Testis (tissue), 2 donors: ENCODE measurements at regions not wholly inside any gene's neighbourhood (a gene's known extent, or its start where the extent isn't known, plus 50 kb on each side); places are given as distances from the start of the nearest gene placed in this dataset.

Experiments
- DNase-seq: peaks from one replicate; pipeline ENCODE4 v3.0.0-alpha.2; 2019
- H3K27ac ChIP-seq, 2 donors: fragments of 200-600 bp; sonication (generic); one replicate each; pipeline ENCODE4 v1.5.1; 2019
- H3K27me3 ChIP-seq: fragments of 200-600 bp; sonication (generic); one replicate; pipeline ENCODE4 v1.5.1; 2019
- H3K36me3 ChIP-seq: fragments of 200-600 bp; sonication (generic); one replicate; pipeline ENCODE4 v1.5.1; 2017; ENCODE audit warnings: low read depth; ENCODE audit errors: missing control alignments
- H3K4me1 ChIP-seq: fragments of 200-600 bp; sonication (generic); one replicate; pipeline ENCODE4 v1.5.1; 2019
- H3K4me3 ChIP-seq, 2 donors: fragments of 200-600 bp; sonication (generic); one replicate each; pipeline ENCODE4 v1.5.1; 2017 to 2019
- H3K9me3 ChIP-seq: fragments of 200-600 bp; sonication (generic); one replicate; pipeline ENCODE4 v1.5.1; 2017
- POLR2A ChIP-seq: fragments of 450-650 bp; IDR thresholded peaks from one replicate; pipeline ENCODE4 v1.6.1; 2017; ENCODE audit warnings: antibody characterized with exemption, mild to moderate bottlenecking, moderate library complexity
- WGBS, 2 donors: methylation state at CpG; one replicate each; pipeline ENCODE4 v1.1.5; 2018; 5-methylcytosine and 5-hydroxymethylcytosine counted together
- intact Hi-C: fragments of 100-400 bp; cut with DNase I; formaldehyde crosslinking; loops from one replicate; pipeline ENCODE4 v1.15.1; 2023; ENCODE audit warnings: low total_unique reads
- TF ChIP-seq, protein P1 (sequence below), 3 experiments: fragments of 450-650 bp in 2 of 3; fragments of 200-600 bp in 1 of 3; sonication (generic) in 1 of 3; IDR thresholded peaks; one replicate each; pipeline ENCODE4 v1.5.1; 2016 to 2019; ENCODE audit warnings: antibody characterized with exemption in 3 of 3, mild to moderate bottlenecking in 2 of 3, moderate library complexity in 1 of 3

DNA sequence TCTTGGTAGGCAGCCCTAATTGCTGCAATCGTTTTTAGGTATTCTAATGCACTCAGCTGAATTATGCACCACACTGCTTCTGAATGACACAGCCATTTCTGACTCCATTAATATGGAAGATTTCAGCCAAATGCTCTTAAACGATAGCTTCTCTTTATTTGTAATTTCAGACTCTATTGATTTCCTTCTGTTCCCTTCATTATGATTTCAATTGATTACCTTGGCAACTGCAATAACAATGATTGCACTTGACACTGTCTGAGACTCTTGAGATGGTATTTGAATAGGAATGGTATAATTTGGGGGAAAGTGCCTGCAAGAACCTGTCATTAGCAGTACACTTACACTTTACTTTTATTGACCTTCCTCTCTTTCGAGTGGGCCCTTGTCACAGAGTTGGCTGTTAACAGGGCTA is 296.1 kb upstream of the DMAC1 start:
- Histone ChIP-seq H3K27me3 (no peaks in the 10 kb centered on the region), H3K36me3 (no peaks in the 10 kb centered on the region), H3K27ac (no peak overlapping the region), H3K4me1 (no peaks in the 10 kb centered on the region), H3K9me3 (no peaks in the 10 kb centered on the region), H3K4me3 (no peak overlapping the region)
- DNase-seq = no peak
- 62 to 75% methylated on average over 3 of the region's 3 CpGs for WGBS, 2 donors
- intact Hi-C loops = no loop called here
- TF ChIP-seq, protein P1, sequence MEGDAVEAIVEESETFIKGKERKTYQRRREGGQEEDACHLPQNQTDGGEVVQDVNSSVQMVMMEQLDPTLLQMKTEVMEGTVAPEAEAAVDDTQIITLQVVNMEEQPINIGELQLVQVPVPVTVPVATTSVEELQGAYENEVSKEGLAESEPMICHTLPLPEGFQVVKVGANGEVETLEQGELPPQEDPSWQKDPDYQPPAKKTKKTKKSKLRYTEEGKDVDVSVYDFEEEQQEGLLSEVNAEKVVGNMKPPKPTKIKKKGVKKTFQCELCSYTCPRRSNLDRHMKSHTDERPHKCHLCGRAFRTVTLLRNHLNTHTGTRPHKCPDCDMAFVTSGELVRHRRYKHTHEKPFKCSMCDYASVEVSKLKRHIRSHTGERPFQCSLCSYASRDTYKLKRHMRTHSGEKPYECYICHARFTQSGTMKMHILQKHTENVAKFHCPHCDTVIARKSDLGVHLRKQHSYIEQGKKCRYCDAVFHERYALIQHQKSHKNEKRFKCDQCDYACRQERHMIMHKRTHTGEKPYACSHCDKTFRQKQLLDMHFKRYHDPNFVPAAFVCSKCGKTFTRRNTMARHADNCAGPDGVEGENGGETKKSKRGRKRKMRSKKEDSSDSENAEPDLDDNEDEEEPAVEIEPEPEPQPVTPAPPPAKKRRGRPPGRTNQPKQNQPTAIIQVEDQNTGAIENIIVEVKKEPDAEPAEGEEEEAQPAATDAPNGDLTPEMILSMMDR (IDR thresholded peaks at IDR 0.05) = no peak
- no peak for TF ChIP-seq POLR2A

DNA sequence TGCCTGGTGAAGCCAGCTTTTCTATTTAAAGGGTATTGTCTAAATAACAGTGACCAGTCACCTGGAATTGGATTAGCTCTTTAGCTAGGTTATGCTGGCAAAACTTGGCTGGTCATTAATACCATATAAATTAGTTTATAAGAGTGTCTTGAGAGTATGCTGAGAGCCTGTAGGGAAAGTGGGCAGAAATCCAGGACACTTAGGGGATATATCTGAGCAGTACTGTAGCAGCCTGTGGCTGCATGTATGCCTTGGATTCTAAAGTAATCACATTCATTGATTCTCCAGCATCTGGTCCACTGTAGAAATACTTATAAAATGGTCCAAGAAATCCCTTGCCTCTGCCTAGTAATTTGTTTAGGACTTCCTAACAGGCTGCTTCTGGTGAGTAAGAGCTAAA is 288.9 kb upstream of the DMAC1 start:
- H3K27me3 ChIP-seq = no peaks in the 10 kb centered on the region
- H3K36me3 ChIP-seq = no peaks in the 10 kb centered on the region
- intact Hi-C loops = no loop called here
- no peaks in the 10 kb centered on the region for H3K4me1 ChIP-seq
- DNase-seq = no peak
- H3K9me3 ChIP-seq = no peaks in the 10 kb centered on the region
- no peak overlapping the region for H3K4me3 ChIP-seq
- H3K27ac ChIP-seq = no peak overlapping the region
- no peak for TF ChIP-seq POLR2A
- TF ChIP-seq, protein P1 (IDR thresholded peaks at IDR 0.05) = no peak

DNA sequence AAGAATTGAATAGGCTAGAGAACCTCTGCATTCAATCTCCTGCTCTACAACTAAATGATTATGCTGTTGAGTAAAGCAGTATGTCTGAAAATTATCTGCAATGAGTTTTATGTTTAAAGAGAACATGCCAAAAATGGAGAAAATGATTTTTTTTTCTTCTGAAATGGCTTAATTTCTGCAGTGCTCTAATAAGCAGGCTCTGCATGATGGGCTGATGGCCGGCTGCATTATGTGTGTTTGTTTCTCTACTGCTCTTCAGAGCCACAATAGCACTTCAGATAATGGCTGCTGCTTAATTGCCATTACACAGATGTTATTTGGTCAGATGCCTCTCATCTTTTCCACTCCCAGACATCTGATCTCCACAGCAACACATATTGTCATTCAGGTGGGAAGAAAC is 286.4 kb upstream of the DMAC1 start:
- DNase-seq = no peak
- WGBS, 2 donors = 76 to 80% methylated on average over 1 of the region's 1 CpG
- H3K4me1 ChIP-seq = no peaks in the 10 kb centered on the region
- TF ChIP-seq, protein P1 (IDR thresholded peaks at IDR 0.05) = no peak
- TF ChIP-seq POLR2A = no peak
- H3K36me3 ChIP-seq = no peaks in the 10 kb centered on the region
- no peaks in the 10 kb centered on the region for H3K9me3 ChIP-seq
- no peaks in the 10 kb centered on the region for H3K27me3 ChIP-seq
- no peak overlapping the region for H3K27ac ChIP-seq
- intact Hi-C loops = no loop called here
- H3K4me3 ChIP-seq = no peak overlapping the region

DNA sequence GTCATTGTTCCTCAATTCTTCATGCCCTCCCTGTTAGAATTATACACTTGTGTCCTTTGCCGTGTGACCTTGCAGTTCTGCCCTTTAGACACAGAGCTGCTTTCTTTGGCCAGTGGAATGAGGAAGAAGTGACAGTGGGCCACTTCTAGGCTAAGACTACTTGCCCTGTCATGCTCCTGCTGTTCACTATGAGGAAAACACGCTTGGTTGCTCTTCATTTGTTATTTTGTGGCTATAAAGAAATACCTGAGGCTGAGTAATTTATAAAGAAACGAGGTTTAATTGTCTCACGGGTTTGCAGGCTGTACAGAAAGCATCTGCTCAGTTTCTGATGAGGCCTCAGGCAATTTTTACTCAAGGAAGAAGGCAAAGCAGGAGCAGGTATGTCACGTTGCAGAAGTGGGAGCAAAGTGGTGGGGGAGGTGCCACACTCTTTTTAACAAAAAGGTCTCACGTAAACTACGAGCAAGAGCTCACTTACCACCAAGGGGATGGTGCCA is 279.1 kb upstream of the DMAC1 start:
- TF ChIP-seq, protein P1 (IDR thresholded peaks at IDR 0.05) = no peak
- no peak for TF ChIP-seq POLR2A
- no peaks in the 10 kb centered on the region for H3K27me3 ChIP-seq
- no peaks in the 10 kb centered on the region for H3K9me3 ChIP-seq
- no peak overlapping the region for H3K4me3 ChIP-seq
- no peak overlapping the region for H3K27ac ChIP-seq
- intact Hi-C loops = no loop called here
- DNase-seq = no peak
- 81 to 82% methylated on average over 7 of the region's 7 CpGs for WGBS, 2 donors
- H3K4me1 ChIP-seq = no peaks in the 10 kb centered on the region
- no peaks in the 10 kb centered on the region for H3K36me3 ChIP-seq

DNA sequence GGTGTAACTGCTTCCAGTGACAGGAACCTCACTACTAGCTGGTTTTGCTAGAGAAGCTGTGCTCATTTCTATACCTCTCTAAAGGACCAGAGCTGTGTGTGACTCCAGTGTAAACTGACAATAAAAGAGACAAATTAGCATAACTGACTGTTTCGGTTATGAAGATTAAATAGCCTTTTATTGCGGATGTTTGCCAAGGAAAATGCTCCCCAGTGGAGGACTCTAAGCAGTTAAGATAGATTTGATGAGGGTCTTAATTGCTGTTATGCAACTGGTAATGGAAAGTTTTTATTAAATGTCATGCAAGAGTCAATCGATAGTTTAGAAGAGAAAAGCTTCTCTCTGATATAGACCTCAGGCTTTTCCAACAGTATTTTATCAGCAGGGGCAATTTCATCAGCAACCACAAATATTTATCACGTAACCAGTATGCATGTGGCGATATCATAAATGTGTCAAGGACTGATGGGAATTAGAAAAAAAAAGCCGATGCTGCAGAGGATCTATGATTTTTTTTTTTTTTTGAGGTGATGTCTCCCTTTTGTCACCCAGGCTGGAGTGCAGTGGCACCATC is 275.2 kb upstream of the DMAC1 start:
- 56 to 78% methylated on average over 6 of the region's 6 CpGs for WGBS, 2 donors
- intact Hi-C loops = no loop called here
- H3K4me3 ChIP-seq = no peak overlapping the region
- no peak for DNase-seq
- H3K27me3 ChIP-seq = no peaks in the 10 kb centered on the region
- H3K27ac ChIP-seq = no peak overlapping the region
- H3K4me1 ChIP-seq = no peaks in the 10 kb centered on the region
- no peaks in the 10 kb centered on the region for H3K9me3 ChIP-seq
- no peaks in the 10 kb centered on the region for H3K36me3 ChIP-seq
- TF ChIP-seq, protein P1 (IDR thresholded peaks at IDR 0.05) = no peak
- TF ChIP-seq POLR2A = no peak
